H9 (cell line): ENCODE measurements at regions not wholly inside any gene's neighbourhood (a gene's known extent, or its start where the extent isn't known, plus 50 kb on each side); places are given as distances from the start of the nearest gene placed in this dataset.

Experiments
- DNase-seq: peaks from one replicate; pipeline ENCODE4 v3.0.0-alpha.2; 2017
- H2AFZ ChIP-seq: one replicate; pipeline ENCODE4 v1.6.1; 2013; ENCODE audit warnings: mild to moderate bottlenecking, low read length, control low read depth, moderate library complexity
- H2AK5ac ChIP-seq: 2 replicates; pipeline ENCODE4 v1.6.1; 2013; ENCODE audit warnings: low read length, control low read depth, mixed read lengths; ENCODE audit not compliant: insufficient read length
- H2BK120ac ChIP-seq: one replicate; pipeline ENCODE4 v1.6.1; 2013; ENCODE audit warnings: low read depth, mild to moderate bottlenecking, low read length, control low read depth, inconsistent platforms; ENCODE audit not compliant: poor library complexity, severe bottlenecking
- H2BK12ac ChIP-seq: 2 replicates; pipeline ENCODE4 v1.6.1; 2013; ENCODE audit warnings: low read length, control low read depth, mixed read lengths, low read depth; ENCODE audit not compliant: insufficient read length
- H2BK15ac ChIP-seq: 2 replicates; pipeline ENCODE4 v1.6.1; 2013; ENCODE audit warnings: low read depth, low read length, control low read depth
- H2BK20ac ChIP-seq: one replicate; pipeline ENCODE4 v1.6.1; 2013; ENCODE audit warnings: low read depth, mild to moderate bottlenecking, low read length, control low read depth, inconsistent platforms; ENCODE audit not compliant: poor library complexity, severe bottlenecking
- H2BK5ac ChIP-seq: 2 replicates; pipeline ENCODE4 v1.6.1; 2013; ENCODE audit warnings: low read length, control low read depth, mixed read lengths; ENCODE audit not compliant: insufficient read length
- H3K14ac ChIP-seq: 2 replicates; pipeline ENCODE4 v1.6.1; 2013; ENCODE audit warnings: low read length, control low read depth; ENCODE audit not compliant: insufficient read depth
- H3K18ac ChIP-seq: 2 replicates; pipeline ENCODE4 v1.6.1; 2013; ENCODE audit warnings: low read depth, mild to moderate bottlenecking, mixed read lengths, low read length, control low read depth; ENCODE audit not compliant: insufficient read length
- H3K23ac ChIP-seq: 2 replicates; pipeline ENCODE4 v1.6.1; 2013; ENCODE audit warnings: low read length, control low read depth, mixed read lengths, low read depth; ENCODE audit not compliant: insufficient read length
- H3K23me2 ChIP-seq: 2 replicates; pipeline ENCODE4 v1.6.1; 2013; ENCODE audit warnings: low read depth, mild to moderate bottlenecking, mixed read lengths, low read length, control low read depth; ENCODE audit not compliant: insufficient read length, poor library complexity, severe bottlenecking
- H3K27ac ChIP-seq: 2 replicates; pipeline ENCODE4 v1.5.1; 2013; ENCODE audit warnings: low read length, control low read depth, mixed read lengths, low read depth; ENCODE audit not compliant: insufficient read length
- H3K27me3 ChIP-seq: 2 replicates; pipeline ENCODE4 v1.6.1; 2013; ENCODE audit warnings: low read length, control low read depth, inconsistent platforms; ENCODE audit not compliant: insufficient read depth
- H3K4ac ChIP-seq: 2 replicates; pipeline ENCODE4 v1.6.1; 2013; ENCODE audit warnings: low read depth, mild to moderate bottlenecking, control low read depth, inconsistent platforms, low read length, moderate library complexity
- H3K4me1 ChIP-seq: 2 replicates; pipeline ENCODE4 v1.6.1; 2013; ENCODE audit warnings: low read length, control low read depth, inconsistent platforms; ENCODE audit not compliant: insufficient read depth
- H3K4me2 ChIP-seq: 2 replicates; pipeline ENCODE4 v1.6.1; 2013; ENCODE audit warnings: low read length, control low read depth, mixed read lengths; ENCODE audit not compliant: insufficient read length, insufficient read depth
- H3K56ac ChIP-seq: 2 replicates; pipeline ENCODE4 v1.6.1; 2013; ENCODE audit warnings: low read depth, mild to moderate bottlenecking, mixed read lengths, low read length, control low read depth; ENCODE audit not compliant: insufficient read length
- H3K79me1 ChIP-seq: 2 replicates; pipeline ENCODE4 v1.6.1; 2013; ENCODE audit warnings: low read depth, mild to moderate bottlenecking, moderate library complexity, low read length, control low read depth, inconsistent platforms; ENCODE audit not compliant: insufficient read depth, poor library complexity, severe bottlenecking
- H3K79me2 ChIP-seq: 2 replicates; pipeline ENCODE4 v1.6.1; 2013; ENCODE audit warnings: low read length, control low read depth, inconsistent platforms; ENCODE audit not compliant: insufficient read depth
- H3K9ac ChIP-seq: 2 replicates; pipeline ENCODE4 v1.6.1; 2013; ENCODE audit warnings: low read length, control low read depth, mixed read lengths; ENCODE audit not compliant: insufficient read length; ENCODE audit errors: extremely low read depth
- H3K9me3 ChIP-seq: one replicate; pipeline ENCODE4 v1.6.1; 2013; ENCODE audit warnings: low read depth, low read length, inconsistent platforms; ENCODE audit not compliant: control insufficient read depth
- H3T11ph ChIP-seq: one replicate; pipeline ENCODE4 v1.6.1; 2013; ENCODE audit warnings: mild to moderate bottlenecking, low read length, control low read depth, inconsistent platforms
- H4K20me1 ChIP-seq: one replicate; pipeline ENCODE4 v1.6.1; 2013; ENCODE audit not compliant: control insufficient read depth, insufficient read length, insufficient read depth
- H4K5ac ChIP-seq: 2 replicates; pipeline ENCODE4 v1.6.1; 2013; ENCODE audit warnings: low read depth, mild to moderate bottlenecking, mixed read lengths, low read length, control low read depth; ENCODE audit not compliant: insufficient read length
- H4K8ac ChIP-seq: replicated peaks from 2 replicates; pipeline ENCODE4 v1.6.1; 2013; ENCODE audit warnings: low read length, control low read depth, mixed read lengths, low read depth; ENCODE audit not compliant: insufficient read length
- H4K91ac ChIP-seq: 2 replicates; pipeline ENCODE4 v1.6.1; 2013; ENCODE audit warnings: low read depth, mild to moderate bottlenecking, moderate library complexity, mixed read lengths, low read length, control low read depth; ENCODE audit not compliant: insufficient read length
- H3K27ac Mint-ChIP-seq, 3 experiments: 2 replicates in 2 of 3; 3 replicates in 1 of 3; pipeline ENCODE4 v1.8.0; 2020 to 2021; ENCODE audit warnings: mixed read lengths in 3 of 3, mild to moderate bottlenecking in 1 of 3, moderate library complexity in 1 of 3
- H3K27me3 Mint-ChIP-seq: 2 replicates; pipeline ENCODE4 v1.8.0; 2021; ENCODE audit warnings: low read depth, mild to moderate bottlenecking, moderate library complexity, mixed read lengths
- H3K36me3 Mint-ChIP-seq, 3 experiments: 2 replicates in 2 of 3; 3 replicates in 1 of 3; pipeline ENCODE4 v1.8.0; 2020 to 2021; ENCODE audit warnings: low read depth in 3 of 3, mixed read lengths in 3 of 3; ENCODE audit not compliant: insufficient read depth in 1 of 3
- H3K4me1 Mint-ChIP-seq, 2 experiments: 2 replicates each; pipeline ENCODE4 v1.8.0; 2020; ENCODE audit warnings: mixed read lengths in 2 of 2
- H3K4me3 Mint-ChIP-seq, 2 experiments: 2 replicates in 1 of 2; 3 replicates in 1 of 2; pipeline ENCODE4 v1.8.0; 2020 to 2021; ENCODE audit warnings: mild to moderate bottlenecking in 2 of 2, mixed read lengths in 2 of 2, moderate library complexity in 1 of 2
- H3K9me3 Mint-ChIP-seq, 2 experiments: 2 replicates in 1 of 2; 3 replicates in 1 of 2; pipeline ENCODE4 v1.8.0; 2020; ENCODE audit warnings: mild to moderate bottlenecking in 2 of 2, mixed read lengths in 2 of 2, moderate library complexity in 1 of 2
- CTCF ChIP-seq: fragments of 200-600 bp; sonication (generic); conservative IDR thresholded peaks from 3 replicates; pipeline ENCODE4 v1.8.0; 2021; ENCODE audit warnings: antibody characterized with exemption, mild to moderate bottlenecking
- WGBS: extraction: QIAGEN DNeasy Blood & Tissue Kit; methylation state at CpG from one replicate; pipeline ENCODE4 v1.1.7; 2013; ENCODE audit warnings: missing lambda C conversion rate, low lambda C conversion rate, mixed read lengths; ENCODE audit not compliant: insufficient read length; ENCODE audit errors: extremely low coverage; 5-methylcytosine and 5-hydroxymethylcytosine counted together

GRCh38 chr14:76690502-76691105 is 70.7 kb upstream of the VASH1 start:
- no peak overlapping the region for H3K23ac ChIP-seq
- no peak for DNase-seq
- no peak overlapping the region for H4K91ac ChIP-seq
- no peak overlapping the region for H2AK5ac ChIP-seq
- WGBS = no CpG with 5 or more reads among the region's 11 CpGs
- H3K9ac ChIP-seq = no peak overlapping the region
- H3K56ac ChIP-seq = no peak overlapping the region
- no peaks in the 10 kb centered on the region for H3K79me1 ChIP-seq
- no peak overlapping the region for H2BK20ac ChIP-seq
- H3K27me3 ChIP-seq = no peaks in the 10 kb centered on the region
- no peak overlapping the region for H3K14ac ChIP-seq
- Mint-ChIP-seq H3K36me3 (peaks cover 0 to 4% (median 3%) of the 10 kb centered on the region in 3 experiments; a peak in 1 of 7 replicates), H3K4me1 (no peaks in the 10 kb centered on the region; a peak in 1 of 4 replicates), H3K4me3 (no peak overlapping the region), H3K27me3 (no peaks in the 10 kb centered on the region; the same call in 1 of the 2 replicates), H3K27ac (no peak overlapping the region), H3K9me3 (peaks cover 7 to 8% of the 10 kb centered on the region in 2 experiments)
- no peak overlapping the region for H2BK15ac ChIP-seq
- H2AFZ ChIP-seq = no peak overlapping the region
- H3K9me3 ChIP-seq = no peaks in the 10 kb centered on the region
- TF ChIP-seq CTCF = no peak
- no peak overlapping the region for H3K18ac ChIP-seq
- H2BK12ac ChIP-seq = no peak overlapping the region
- no peaks in the 10 kb centered on the region for H4K20me1 ChIP-seq
- H3K4ac ChIP-seq = no peak overlapping the region
- no peaks in the 10 kb centered on the region for H3K79me2 ChIP-seq
- H4K5ac ChIP-seq = no peak overlapping the region
- H3K23me2 ChIP-seq = no peaks in the 10 kb centered on the region
- no peaks in the 10 kb centered on the region for H3K4me1 ChIP-seq
- no peak overlapping the region for H3K4me2 ChIP-seq
- no peak overlapping the region for H3K27ac ChIP-seq
- H4K8ac ChIP-seq = no peak overlapping the region
- H3T11ph ChIP-seq = no peak overlapping the region
- no peak overlapping the region for H2BK5ac ChIP-seq
- no peak overlapping the region for H2BK120ac ChIP-seq
